H9 (cell line): ENCODE measurements at regions not wholly inside any gene's neighbourhood (a gene's known extent, or its start where the extent isn't known, plus 50 kb on each side); places are given as distances from the start of the nearest gene placed in this dataset.

ENCODE experiments used
- DNase-seq: peaks from one replicate; pipeline ENCODE4 v3.0.0-alpha.2; 2017
- H2AFZ ChIP-seq: one replicate; pipeline ENCODE4 v1.6.1; 2013; ENCODE audit warnings: mild to moderate bottlenecking, low read length, control low read depth, moderate library complexity
- H2AK5ac ChIP-seq: 2 replicates; pipeline ENCODE4 v1.6.1; 2013; ENCODE audit warnings: low read length, control low read depth, mixed read lengths; ENCODE audit not compliant: insufficient read length
- H2BK120ac ChIP-seq: one replicate; pipeline ENCODE4 v1.6.1; 2013; ENCODE audit warnings: low read depth, mild to moderate bottlenecking, low read length, control low read depth, inconsistent platforms; ENCODE audit not compliant: poor library complexity, severe bottlenecking
- H2BK12ac ChIP-seq: 2 replicates; pipeline ENCODE4 v1.6.1; 2013; ENCODE audit warnings: low read length, control low read depth, mixed read lengths, low read depth; ENCODE audit not compliant: insufficient read length
- H2BK15ac ChIP-seq: 2 replicates; pipeline ENCODE4 v1.6.1; 2013; ENCODE audit warnings: low read depth, low read length, control low read depth
- H2BK20ac ChIP-seq: one replicate; pipeline ENCODE4 v1.6.1; 2013; ENCODE audit warnings: low read depth, mild to moderate bottlenecking, low read length, control low read depth, inconsistent platforms; ENCODE audit not compliant: poor library complexity, severe bottlenecking
- H2BK5ac ChIP-seq: 2 replicates; pipeline ENCODE4 v1.6.1; 2013; ENCODE audit warnings: low read length, control low read depth, mixed read lengths; ENCODE audit not compliant: insufficient read length
- H3K14ac ChIP-seq: 2 replicates; pipeline ENCODE4 v1.6.1; 2013; ENCODE audit warnings: low read length, control low read depth; ENCODE audit not compliant: insufficient read depth
- H3K18ac ChIP-seq: 2 replicates; pipeline ENCODE4 v1.6.1; 2013; ENCODE audit warnings: low read depth, mild to moderate bottlenecking, mixed read lengths, low read length, control low read depth; ENCODE audit not compliant: insufficient read length
- H3K23ac ChIP-seq: 2 replicates; pipeline ENCODE4 v1.6.1; 2013; ENCODE audit warnings: low read length, control low read depth, mixed read lengths, low read depth; ENCODE audit not compliant: insufficient read length
- H3K23me2 ChIP-seq: 2 replicates; pipeline ENCODE4 v1.6.1; 2013; ENCODE audit warnings: low read depth, mild to moderate bottlenecking, mixed read lengths, low read length, control low read depth; ENCODE audit not compliant: insufficient read length, poor library complexity, severe bottlenecking
- H3K27ac ChIP-seq: 2 replicates; pipeline ENCODE4 v1.5.1; 2013; ENCODE audit warnings: low read length, control low read depth, mixed read lengths, low read depth; ENCODE audit not compliant: insufficient read length
- H3K27me3 ChIP-seq: 2 replicates; pipeline ENCODE4 v1.6.1; 2013; ENCODE audit warnings: low read length, control low read depth, inconsistent platforms; ENCODE audit not compliant: insufficient read depth
- H3K4ac ChIP-seq: 2 replicates; pipeline ENCODE4 v1.6.1; 2013; ENCODE audit warnings: low read depth, mild to moderate bottlenecking, control low read depth, inconsistent platforms, low read length, moderate library complexity
- H3K4me1 ChIP-seq: 2 replicates; pipeline ENCODE4 v1.6.1; 2013; ENCODE audit warnings: low read length, control low read depth, inconsistent platforms; ENCODE audit not compliant: insufficient read depth
- H3K4me2 ChIP-seq: 2 replicates; pipeline ENCODE4 v1.6.1; 2013; ENCODE audit warnings: low read length, control low read depth, mixed read lengths; ENCODE audit not compliant: insufficient read length, insufficient read depth
- H3K56ac ChIP-seq: 2 replicates; pipeline ENCODE4 v1.6.1; 2013; ENCODE audit warnings: low read depth, mild to moderate bottlenecking, mixed read lengths, low read length, control low read depth; ENCODE audit not compliant: insufficient read length
- H3K79me1 ChIP-seq: 2 replicates; pipeline ENCODE4 v1.6.1; 2013; ENCODE audit warnings: low read depth, mild to moderate bottlenecking, moderate library complexity, low read length, control low read depth, inconsistent platforms; ENCODE audit not compliant: insufficient read depth, poor library complexity, severe bottlenecking
- H3K79me2 ChIP-seq: 2 replicates; pipeline ENCODE4 v1.6.1; 2013; ENCODE audit warnings: low read length, control low read depth, inconsistent platforms; ENCODE audit not compliant: insufficient read depth
- H3K9ac ChIP-seq: 2 replicates; pipeline ENCODE4 v1.6.1; 2013; ENCODE audit warnings: low read length, control low read depth, mixed read lengths; ENCODE audit not compliant: insufficient read length; ENCODE audit errors: extremely low read depth
- H3K9me3 ChIP-seq: one replicate; pipeline ENCODE4 v1.6.1; 2013; ENCODE audit warnings: low read depth, low read length, inconsistent platforms; ENCODE audit not compliant: control insufficient read depth
- H3T11ph ChIP-seq: one replicate; pipeline ENCODE4 v1.6.1; 2013; ENCODE audit warnings: mild to moderate bottlenecking, low read length, control low read depth, inconsistent platforms
- H4K20me1 ChIP-seq: one replicate; pipeline ENCODE4 v1.6.1; 2013; ENCODE audit not compliant: control insufficient read depth, insufficient read length, insufficient read depth
- H4K5ac ChIP-seq: 2 replicates; pipeline ENCODE4 v1.6.1; 2013; ENCODE audit warnings: low read depth, mild to moderate bottlenecking, mixed read lengths, low read length, control low read depth; ENCODE audit not compliant: insufficient read length
- H4K8ac ChIP-seq: replicated peaks from 2 replicates; pipeline ENCODE4 v1.6.1; 2013; ENCODE audit warnings: low read length, control low read depth, mixed read lengths, low read depth; ENCODE audit not compliant: insufficient read length
- H4K91ac ChIP-seq: 2 replicates; pipeline ENCODE4 v1.6.1; 2013; ENCODE audit warnings: low read depth, mild to moderate bottlenecking, moderate library complexity, mixed read lengths, low read length, control low read depth; ENCODE audit not compliant: insufficient read length
- H3K27ac Mint-ChIP-seq, 3 experiments: 2 replicates in 2 of 3; 3 replicates in 1 of 3; pipeline ENCODE4 v1.8.0; 2020 to 2021; ENCODE audit warnings: mixed read lengths in 3 of 3, mild to moderate bottlenecking in 1 of 3, moderate library complexity in 1 of 3
- H3K27me3 Mint-ChIP-seq: 2 replicates; pipeline ENCODE4 v1.8.0; 2021; ENCODE audit warnings: low read depth, mild to moderate bottlenecking, moderate library complexity, mixed read lengths
- H3K36me3 Mint-ChIP-seq, 3 experiments: 2 replicates in 2 of 3; 3 replicates in 1 of 3; pipeline ENCODE4 v1.8.0; 2020 to 2021; ENCODE audit warnings: low read depth in 3 of 3, mixed read lengths in 3 of 3; ENCODE audit not compliant: insufficient read depth in 1 of 3
- H3K4me1 Mint-ChIP-seq, 2 experiments: 2 replicates each; pipeline ENCODE4 v1.8.0; 2020; ENCODE audit warnings: mixed read lengths in 2 of 2
- H3K4me3 Mint-ChIP-seq, 2 experiments: 2 replicates in 1 of 2; 3 replicates in 1 of 2; pipeline ENCODE4 v1.8.0; 2020 to 2021; ENCODE audit warnings: mild to moderate bottlenecking in 2 of 2, mixed read lengths in 2 of 2, moderate library complexity in 1 of 2
- H3K9me3 Mint-ChIP-seq, 2 experiments: 2 replicates in 1 of 2; 3 replicates in 1 of 2; pipeline ENCODE4 v1.8.0; 2020; ENCODE audit warnings: mild to moderate bottlenecking in 2 of 2, mixed read lengths in 2 of 2, moderate library complexity in 1 of 2
- WGBS: extraction: QIAGEN DNeasy Blood & Tissue Kit; methylation state at CpG from one replicate; pipeline ENCODE4 v1.1.7; 2013; ENCODE audit warnings: missing lambda C conversion rate, low lambda C conversion rate, mixed read lengths; ENCODE audit not compliant: insufficient read length; ENCODE audit errors: extremely low coverage; 5-methylcytosine and 5-hydroxymethylcytosine counted together
- TF ChIP-seq, protein P1 (sequence below): fragments of 200-600 bp; sonication (generic); conservative IDR thresholded peaks from 3 replicates; pipeline ENCODE4 v1.8.0; 2021; ENCODE audit warnings: antibody characterized with exemption, mild to moderate bottlenecking

DNA sequence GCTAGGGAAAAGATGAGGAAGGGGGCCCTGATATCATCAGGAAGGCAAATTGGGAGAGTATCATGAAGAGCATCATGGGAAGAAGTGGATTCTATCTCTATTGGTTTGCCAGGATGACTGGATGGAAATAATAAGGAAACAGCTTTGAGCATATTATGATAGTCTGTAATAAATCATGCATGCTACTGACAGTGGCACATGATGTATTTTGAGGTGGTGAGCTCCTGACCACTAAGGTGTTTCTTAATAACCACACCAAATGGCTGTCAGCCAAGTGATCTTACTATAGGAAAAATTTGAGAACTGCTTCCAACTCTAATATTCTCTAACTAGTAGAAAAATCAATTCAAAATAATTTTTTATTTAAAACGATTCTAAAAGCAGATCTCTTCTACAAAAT is 548.4 kb upstream of the JAG1 start:
- no peak overlapping the region for H3K56ac ChIP-seq
- no peak overlapping the region for H2BK15ac ChIP-seq
- no peak overlapping the region for H3K18ac ChIP-seq
- H3K27me3 ChIP-seq: no peaks in the 10 kb centered on the region
- no peak overlapping the region for H3K4ac ChIP-seq
- H3K23me2 ChIP-seq: no peaks in the 10 kb centered on the region
- H2BK12ac ChIP-seq: no peak overlapping the region
- H2BK5ac ChIP-seq: no peak overlapping the region
- H3K14ac ChIP-seq: no peak overlapping the region
- H3K9ac ChIP-seq: no peak overlapping the region
- Mint-ChIP-seq H3K4me3 (no peak overlapping the region), H3K4me1 (no peaks in the 10 kb centered on the region; a peak in 1 of 4 replicates), H3K9me3 (no peaks in the 10 kb centered on the region), H3K27ac (no peak overlapping the region), H3K27me3 (no peaks in the 10 kb centered on the region; the same call in 1 of the 2 replicates), H3K36me3 (no peaks in the 10 kb centered on the region)
- no peak overlapping the region for H2AFZ ChIP-seq
- no peaks in the 10 kb centered on the region for H3K9me3 ChIP-seq
- H2BK120ac ChIP-seq: no peak overlapping the region
- no peak overlapping the region for H4K91ac ChIP-seq
- H3T11ph ChIP-seq: no peak overlapping the region
- H2BK20ac ChIP-seq: no peak overlapping the region
- no peaks in the 10 kb centered on the region for H3K79me1 ChIP-seq
- TF ChIP-seq, protein P1, sequence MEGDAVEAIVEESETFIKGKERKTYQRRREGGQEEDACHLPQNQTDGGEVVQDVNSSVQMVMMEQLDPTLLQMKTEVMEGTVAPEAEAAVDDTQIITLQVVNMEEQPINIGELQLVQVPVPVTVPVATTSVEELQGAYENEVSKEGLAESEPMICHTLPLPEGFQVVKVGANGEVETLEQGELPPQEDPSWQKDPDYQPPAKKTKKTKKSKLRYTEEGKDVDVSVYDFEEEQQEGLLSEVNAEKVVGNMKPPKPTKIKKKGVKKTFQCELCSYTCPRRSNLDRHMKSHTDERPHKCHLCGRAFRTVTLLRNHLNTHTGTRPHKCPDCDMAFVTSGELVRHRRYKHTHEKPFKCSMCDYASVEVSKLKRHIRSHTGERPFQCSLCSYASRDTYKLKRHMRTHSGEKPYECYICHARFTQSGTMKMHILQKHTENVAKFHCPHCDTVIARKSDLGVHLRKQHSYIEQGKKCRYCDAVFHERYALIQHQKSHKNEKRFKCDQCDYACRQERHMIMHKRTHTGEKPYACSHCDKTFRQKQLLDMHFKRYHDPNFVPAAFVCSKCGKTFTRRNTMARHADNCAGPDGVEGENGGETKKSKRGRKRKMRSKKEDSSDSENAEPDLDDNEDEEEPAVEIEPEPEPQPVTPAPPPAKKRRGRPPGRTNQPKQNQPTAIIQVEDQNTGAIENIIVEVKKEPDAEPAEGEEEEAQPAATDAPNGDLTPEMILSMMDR: no peak
- no peak overlapping the region for H4K5ac ChIP-seq
- DNase-seq: no peak
- WGBS: no CpG with 5 or more reads among the region's 1 CpG
- no peak overlapping the region for H3K27ac ChIP-seq
- H3K23ac ChIP-seq: no peak overlapping the region
- no peaks in the 10 kb centered on the region for H3K79me2 ChIP-seq
- no peaks in the 10 kb centered on the region for H3K4me1 ChIP-seq
- no peak overlapping the region for H3K4me2 ChIP-seq
- H2AK5ac ChIP-seq: no peak overlapping the region
- H4K20me1 ChIP-seq: no peaks in the 10 kb centered on the region
- H4K8ac ChIP-seq: no peak overlapping the region
